Keratinocyte (primary cell): ENCODE measurements at regions not wholly inside any gene's neighbourhood (a gene's known extent, or its start where the extent isn't known, plus 50 kb on each side); places are given as distances from the start of the nearest gene placed in this dataset.

Experiments used
- CTCF ChIP-seq, 3 experiments: IDR thresholded peaks in 1 of 3; conservative IDR thresholded peaks in 1 of 3; optimal IDR thresholded peaks in 1 of 3; 2 replicates in 2 of 3; 3 replicates in 1 of 3; pipeline versions ENCODE3 to v1.5.1; 2011; ENCODE audit warnings: low read length in 3 of 3, mild to moderate bottlenecking in 3 of 3, moderate library complexity in 2 of 3, control low read depth in 1 of 3, inconsistent platforms in 1 of 3; ENCODE audit not compliant: insufficient read depth in 2 of 3; ENCODE audit errors: extremely low read depth in 1 of 3
- EZH2 ChIP-seq: IDR thresholded peaks from one replicate; pipeline ENCODE4 v1.6.1; 2012; ENCODE audit warnings: inconsistent platforms, mild to moderate bottlenecking, low read length, moderate library complexity

DNA sequence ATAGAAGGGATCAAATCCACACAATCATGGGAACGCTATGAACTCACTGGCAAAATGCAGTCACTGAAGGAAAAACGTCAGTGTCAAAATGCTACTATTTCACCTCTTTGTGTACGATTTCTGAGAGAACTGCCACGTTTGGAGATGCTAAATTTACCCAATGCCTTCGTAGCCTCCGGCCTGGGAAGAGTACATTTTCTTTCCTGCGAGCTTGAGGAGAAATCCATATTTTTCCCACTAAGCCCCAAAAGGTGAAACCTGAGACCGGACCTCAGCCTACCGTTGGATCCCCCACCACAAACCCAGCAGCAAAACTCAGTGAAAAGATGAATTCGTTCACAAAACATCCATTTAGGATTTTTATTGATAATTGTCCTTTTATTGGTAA lies 131.7 kb downstream of the GPX5 start:
- TF ChIP-seq CTCF (optimal IDR thresholded peaks at IDR 0.05 in 1 of 3, IDR thresholded peaks at IDR 0.05 in 1 of 3, conservative IDR thresholded peaks at IDR 0.05 in 1 of 3; ENCODE audit: extremely low read depth in 1 of 3, insufficient read depth in 2 of 3, low read length in 3 of 3) (no peak), EZH2 (no peak)
